ENCODE measurements at regions not wholly inside any gene's neighbourhood (a gene's known extent, or its start where the extent isn't known, plus 50 kb on each side); places are given as distances from the start of the nearest gene placed in this dataset.

- no peaks in the 10 kb centered on the region for H3K9me3 Mint-ChIP-seq
- H3K27me3 Mint-ChIP-seq (ENCODE audit: low read depth), result peaks cover 17% of the 10 kb centered on the region
- H3K27ac Mint-ChIP-seq, result peak overlapping the region; percentile 71 to 79 (median 73)
- H3K4me3 Mint-ChIP-seq, result no peak overlapping the region
- TF ChIP-seq CTCF (IDR thresholded peaks at IDR 0.05; ENCODE audit: unreplicated experiment in 3 of 3), result no peak
- H3K4me1 Mint-ChIP-seq, result peaks cover 38% of the 10 kb centered on the region
- H3K36me3 Mint-ChIP-seq (ENCODE audit: low read depth), result no peaks in the 10 kb centered on the region
Measured at GRCh38 chr18:10143596-10143995, 229.8 kb downstream of the VAPA start.

- Mint-ChIP-seq H3K4me1 (peaks cover 27% of the 10 kb centered on the region), H3K27me3 (ENCODE audit: low read depth) (peaks cover 7% of the 10 kb centered on the region), H3K27ac (no peak overlapping the region), H3K4me3 (no peak overlapping the region), H3K36me3 (ENCODE audit: low read depth) (no peaks in the 10 kb centered on the region), H3K9me3 (no peaks in the 10 kb centered on the region)
- TF ChIP-seq CTCF (IDR thresholded peaks at IDR 0.05; ENCODE audit: unreplicated experiment in 3 of 3), result no peak
Measured at GRCh38 chr18:10145546-10145945, 231.7 kb downstream of the VAPA start.

- Mint-ChIP-seq H3K36me3 (ENCODE audit: low read depth) (no peaks in the 10 kb centered on the region), H3K27me3 (ENCODE audit: low read depth) (peaks cover 10% of the 10 kb centered on the region), H3K4me1 (peaks cover 14% of the 10 kb centered on the region), H3K4me3 (no peak overlapping the region), H3K9me3 (peaks cover 2% of the 10 kb centered on the region), H3K27ac (no peak overlapping the region)
- no peak for TF ChIP-seq CTCF (IDR thresholded peaks at IDR 0.05; ENCODE audit: unreplicated experiment in 3 of 3)
Measured at GRCh38 chr18:10147226-10147625, 233.4 kb downstream of the VAPA start.

- H3K36me3 Mint-ChIP-seq (ENCODE audit: low read depth), result no peaks in the 10 kb centered on the region
- no peak overlapping the region for H3K27ac Mint-ChIP-seq
- no peak for TF ChIP-seq CTCF (IDR thresholded peaks at IDR 0.05; ENCODE audit: unreplicated experiment in 3 of 3)
- H3K27me3 Mint-ChIP-seq (ENCODE audit: low read depth), result peaks cover 10% of the 10 kb centered on the region
- no peak overlapping the region for H3K4me3 Mint-ChIP-seq
- peaks cover 10% of the 10 kb centered on the region for H3K4me1 Mint-ChIP-seq
- H3K9me3 Mint-ChIP-seq, result peaks cover 2% of the 10 kb centered on the region
Measured at GRCh38 chr18:10147752-10148151, 233.9 kb downstream of the VAPA start.

- no peak overlapping the region for H3K27ac Mint-ChIP-seq
- no peak for TF ChIP-seq CTCF (IDR thresholded peaks at IDR 0.05; ENCODE audit: unreplicated experiment in 3 of 3)
- H3K4me3 Mint-ChIP-seq, result no peak overlapping the region
- H3K9me3 Mint-ChIP-seq, result peaks cover 2% of the 10 kb centered on the region
- H3K4me1 Mint-ChIP-seq, result peaks cover 7% of the 10 kb centered on the region
- no peaks in the 10 kb centered on the region for H3K36me3 Mint-ChIP-seq (ENCODE audit: low read depth)
- peaks cover 10% of the 10 kb centered on the region for H3K27me3 Mint-ChIP-seq (ENCODE audit: low read depth)
Measured at GRCh38 chr18:10148189-10148929, 234.5 kb downstream of the VAPA start.

All from nephron (organoid).